ENCODE measurements at regions not wholly inside any gene's neighbourhood (a gene's known extent, or its start where the extent isn't known, plus 50 kb on each side); places are given as distances from the start of the nearest gene placed in this dataset.

DNA sequence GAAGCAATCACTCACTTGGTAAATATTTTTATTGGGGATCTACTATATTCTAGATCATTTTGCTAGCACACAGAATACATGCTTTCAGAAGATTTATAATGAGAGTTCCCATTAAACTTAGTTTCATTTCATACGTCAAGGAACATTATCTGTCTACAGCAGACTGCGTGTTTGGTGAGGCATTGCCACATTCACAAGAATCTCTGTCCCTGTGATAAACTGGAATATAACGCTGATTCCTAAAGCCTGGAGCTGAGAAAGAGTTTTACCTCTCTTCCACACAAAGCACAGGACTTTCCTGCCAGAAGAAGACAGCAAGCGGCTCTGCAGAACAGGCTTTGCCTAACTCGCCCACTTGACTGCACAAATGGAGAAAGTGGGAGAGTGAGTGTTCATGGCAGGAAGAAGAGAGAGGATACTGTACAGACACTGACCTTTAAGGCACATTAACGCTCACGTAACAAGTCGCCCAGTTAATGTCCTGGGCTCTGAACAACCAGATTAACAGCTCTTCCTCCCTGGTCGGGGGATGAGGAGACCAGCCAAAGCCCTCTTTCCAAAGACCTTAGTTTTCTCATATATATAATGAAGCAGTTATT lies 356.2 kb downstream of the GPD2 start:
- TF ChIP-seq, protein P1, sequence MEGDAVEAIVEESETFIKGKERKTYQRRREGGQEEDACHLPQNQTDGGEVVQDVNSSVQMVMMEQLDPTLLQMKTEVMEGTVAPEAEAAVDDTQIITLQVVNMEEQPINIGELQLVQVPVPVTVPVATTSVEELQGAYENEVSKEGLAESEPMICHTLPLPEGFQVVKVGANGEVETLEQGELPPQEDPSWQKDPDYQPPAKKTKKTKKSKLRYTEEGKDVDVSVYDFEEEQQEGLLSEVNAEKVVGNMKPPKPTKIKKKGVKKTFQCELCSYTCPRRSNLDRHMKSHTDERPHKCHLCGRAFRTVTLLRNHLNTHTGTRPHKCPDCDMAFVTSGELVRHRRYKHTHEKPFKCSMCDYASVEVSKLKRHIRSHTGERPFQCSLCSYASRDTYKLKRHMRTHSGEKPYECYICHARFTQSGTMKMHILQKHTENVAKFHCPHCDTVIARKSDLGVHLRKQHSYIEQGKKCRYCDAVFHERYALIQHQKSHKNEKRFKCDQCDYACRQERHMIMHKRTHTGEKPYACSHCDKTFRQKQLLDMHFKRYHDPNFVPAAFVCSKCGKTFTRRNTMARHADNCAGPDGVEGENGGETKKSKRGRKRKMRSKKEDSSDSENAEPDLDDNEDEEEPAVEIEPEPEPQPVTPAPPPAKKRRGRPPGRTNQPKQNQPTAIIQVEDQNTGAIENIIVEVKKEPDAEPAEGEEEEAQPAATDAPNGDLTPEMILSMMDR (IDR thresholded peaks at IDR 0.05): no peak
- no peak for TF ChIP-seq POLR2AphosphoS5 (IDR thresholded peaks at IDR 0.05)

All from sigmoid colon (tissue), 4 donors.